ENCODE measurements at regions not wholly inside any gene's neighbourhood (a gene's known extent, or its start where the extent isn't known, plus 50 kb on each side); places are given as distances from the start of the nearest gene placed in this dataset.

- DNase-seq (ENCODE audit: low spot score) = no peak
Measured at GRCh38 chr18:24826605-24827004, 366.2 kb downstream of the HRH4 start.

GRCh38 chr18:24827501-24827900 lies 367.1 kb downstream of the HRH4 start:
- DNase-seq (ENCODE audit: low spot score) = no peak

- no peak for DNase-seq (ENCODE audit: low spot score)
Measured at GRCh38 chr18:24831081-24831480, 370.6 kb downstream of the HRH4 start.

- no peak for DNase-seq (ENCODE audit: low spot score)
Measured at GRCh38 chr18:24831871-24832665, 371.6 kb downstream of the HRH4 start.

- no peak for DNase-seq (ENCODE audit: low spot score)
Measured at GRCh38 chr18:24835751-24836150, 375.3 kb downstream of the HRH4 start.

GRCh38 chr18:24837066-24837465 lies 376.6 kb downstream of the HRH4 start:
- peak; percentile 1 for DNase-seq (ENCODE audit: low spot score)

- DNase-seq (ENCODE audit: low spot score) = no peak
Measured at GRCh38 chr18:24840051-24840450, 379.6 kb downstream of the HRH4 start.

- no peak for DNase-seq (ENCODE audit: low spot score)
Measured at GRCh38 chr18:24840640-24841039, 380.2 kb downstream of the HRH4 start.

GRCh38 chr18:24841536-24841935 lies 381.1 kb downstream of the HRH4 start:
- DNase-seq (ENCODE audit: low spot score) = no peak

GRCh38 chr18:24843123-24843522 lies 382.7 kb downstream of the HRH4 start:
- DNase-seq (ENCODE audit: low spot score) = no peak

GRCh38 chr18:24846138-24846537 lies 385.7 kb downstream of the HRH4 start:
- DNase-seq (ENCODE audit: low spot score) = no peak

- DNase-seq (ENCODE audit: low spot score) = no peak
Measured at GRCh38 chr18:24850532-24850931, 390.1 kb downstream of the HRH4 start.

- DNase-seq (ENCODE audit: low spot score) = no peak
Measured at GRCh38 chr18:24853076-24853475, 392.6 kb downstream of the HRH4 start.

GRCh38 chr18:24860978-24861680 lies 400.7 kb downstream of the HRH4 start:
- no peak for DNase-seq (ENCODE audit: low spot score)

GRCh38 chr18:24862201-24862816 lies 401.9 kb downstream of the HRH4 start:
- DNase-seq (ENCODE audit: low spot score) = no peak

- DNase-seq (ENCODE audit: low spot score) = no peak
Measured at GRCh38 chr18:24868311-24868710, 407.9 kb downstream of the HRH4 start.

GRCh38 chr18:24868760-24869237 lies 408.4 kb downstream of the HRH4 start:
- no peak for DNase-seq (ENCODE audit: low spot score)

- no peak for DNase-seq (ENCODE audit: low spot score)
Measured at GRCh38 chr18:24869285-24869684, 408.8 kb downstream of the HRH4 start.

- no peak for DNase-seq (ENCODE audit: low spot score)
Measured at GRCh38 chr18:24875286-24875685, 414.8 kb downstream of the HRH4 start.

GRCh38 chr18:24875777-24876176 lies 415.3 kb downstream of the HRH4 start:
- DNase-seq (ENCODE audit: low spot score) = no peak

GRCh38 chr18:24876266-24876665 lies 415.8 kb downstream of the HRH4 start:
- no peak for DNase-seq (ENCODE audit: low spot score)

GRCh38 chr18:24877066-24877465 lies 416.6 kb downstream of the HRH4 start:
- DNase-seq (ENCODE audit: low spot score) = no peak

- no peak for DNase-seq (ENCODE audit: low spot score)
Measured at GRCh38 chr18:24877546-24877945, 417.1 kb downstream of the HRH4 start.

Data from kidney tubule cell (primary cell).